HG02884 (cell line): ENCODE measurements at regions not wholly inside any gene's neighbourhood (a gene's known extent, or its start where the extent isn't known, plus 50 kb on each side); places are given as distances from the start of the nearest gene placed in this dataset.
"Not testable (repeated sequence)": the region's sequence is repeated elsewhere in the genome, so short reads cannot be mapped to it uniquely, and the experiment has no call there.

Source experiments
- ATAC-seq: cut with Tn5 transposase; IDR thresholded peaks from one replicate; pipeline ENCODE4 v1.9.1; 2021; ENCODE audit warnings: mild to moderate bottlenecking, moderate library complexity; ENCODE audit not compliant: unreplicated experiment

GRCh38 chr14:45868863-45869262 is 615.9 kb upstream of the MIS18BP1 start:
- ATAC-seq, result no peak

- ATAC-seq, result peak; percentile 66
Observed at GRCh38 chr14:45868377-45868776, 615.4 kb upstream of the MIS18BP1 start.

- peak; percentile 62 for ATAC-seq
Observed at GRCh38 chr14:45867046-45867894, 614.3 kb upstream of the MIS18BP1 start.

GRCh38 chr14:45838597-45838996 is 585.6 kb upstream of the MIS18BP1 start:
- ATAC-seq, result no peak

- ATAC-seq, result no peak
Observed at GRCh38 chr14:45819107-45819506, 566.1 kb upstream of the MIS18BP1 start.

GRCh38 chr14:45811155-45811554 is 558.2 kb upstream of the MIS18BP1 start:
- ATAC-seq, result no peak

GRCh38 chr14:45810152-45810872 is 557.3 kb upstream of the MIS18BP1 start:
- no peak for ATAC-seq

- ATAC-seq, result no peak
Observed at GRCh38 chr14:45807178-45807899, 554.3 kb upstream of the MIS18BP1 start.

- no peak for ATAC-seq
Observed at GRCh38 chr14:45799511-45799910, 546.5 kb upstream of the MIS18BP1 start.

GRCh38 chr14:45798659-45799058 is 545.7 kb upstream of the MIS18BP1 start:
- no peak for ATAC-seq

- not testable (repeated sequence) for ATAC-seq
Observed at GRCh38 chr14:45796006-45796405, 543.0 kb upstream of the MIS18BP1 start.

- no peak for ATAC-seq
Observed at GRCh38 chr14:45793081-45793480, 540.1 kb upstream of the MIS18BP1 start.

GRCh38 chr14:45790293-45790692 is 537.3 kb upstream of the MIS18BP1 start:
- no peak for ATAC-seq

GRCh38 chr14:45787167-45787566 is 534.2 kb upstream of the MIS18BP1 start:
- no peak for ATAC-seq

GRCh38 chr14:45786266-45786665 is 533.3 kb upstream of the MIS18BP1 start:
- ATAC-seq, result no peak

- ATAC-seq, result no peak
Observed at GRCh38 chr14:45785240-45785639, 532.2 kb upstream of the MIS18BP1 start.

GRCh38 chr14:45766247-45766646 is 513.2 kb upstream of the MIS18BP1 start:
- ATAC-seq, result no peak

- ATAC-seq, result no peak
Observed at GRCh38 chr14:45757655-45758054, 504.7 kb upstream of the MIS18BP1 start.

GRCh38 chr14:45756412-45756811 is 503.4 kb upstream of the MIS18BP1 start:
- not testable (repeated sequence) for ATAC-seq

GRCh38 chr14:45743884-45744283 is 490.9 kb upstream of the MIS18BP1 start:
- ATAC-seq, result no peak

- no peak for ATAC-seq
Observed at GRCh38 chr14:45742187-45742586, 489.2 kb upstream of the MIS18BP1 start.
